Left colon (tissue), 2 donors: ENCODE measurements at regions not wholly inside any gene's neighbourhood (a gene's known extent, or its start where the extent isn't known, plus 50 kb on each side); places are given as distances from the start of the nearest gene placed in this dataset.

ENCODE experiments used
- ATAC-seq: fragments of 200-7000 bp; cut with Tn5 transposase; one replicate; pipeline ENCODE4 v1.9.1; 2020; ENCODE audit warnings: mild to moderate bottlenecking, moderate library complexity
- DNase-seq, 2 donors: peaks; one replicate each; pipeline ENCODE4 v3.0.0-alpha.2; 2020
- intact Hi-C, 2 donors: fragments of 100-400 bp; cut with DNase I in 1 of 2; cut with micrococcal nuclease in 1 of 2; formaldehyde crosslinking; loops; one replicate each; pipeline versions ENCODE4 v1.11.2 to v1.14.0; 2022; cut with DNase I, micrococcal nuclease
- donor health status: DM: no; HTN: no; CAD: no.
- donor health status: DM: yes; HTN: yes; CAD: no.

- DNase-seq (no peak), ATAC-seq (no peak)
- intact Hi-C loops = no loop called here
Observed at GRCh38 chr15:47824147-47824546, 106.8 kb downstream of the SEMA6D start.

GRCh38 chr15:47829667-47830066 lies 112.4 kb downstream of the SEMA6D start:
- intact Hi-C loops = no loop called here
- ATAC-seq (no peak), DNase-seq (no peak)

GRCh38 chr15:47834093-47834492 lies 116.8 kb downstream of the SEMA6D start:
- intact Hi-C loops = no loop called here
- ATAC-seq (no peak), DNase-seq (no peak)

- no peak for DNase-seq
- ATAC-seq = no peak
- intact Hi-C loops = no loop called here
Observed at GRCh38 chr15:47839233-47839825, 122.0 kb downstream of the SEMA6D start.

GRCh38 chr15:47843124-47843663 lies 125.9 kb downstream of the SEMA6D start:
- ATAC-seq = no peak
- intact Hi-C loops = no loop called here
- DNase-seq = no peak

- intact Hi-C loops = no loop called here
- no peak for DNase-seq
- no peak for ATAC-seq
Observed at GRCh38 chr15:47844437-47844836, 127.1 kb downstream of the SEMA6D start.

- DNase-seq = no peak
- intact Hi-C loops = no loop called here
- no peak for ATAC-seq
Observed at GRCh38 chr15:47846128-47846868, 129.0 kb downstream of the SEMA6D start.

- DNase-seq = no peak
- intact Hi-C loops = no loop called here
- ATAC-seq = no peak
Observed at GRCh38 chr15:47846876-47847275, 129.6 kb downstream of the SEMA6D start.

GRCh38 chr15:47856071-47856470 lies 138.8 kb downstream of the SEMA6D start:
- ATAC-seq (no peak), DNase-seq (no peak)
- intact Hi-C loops = no loop called here

- DNase-seq = no peak
- intact Hi-C loops = no loop called here
- ATAC-seq = no peak
Observed at GRCh38 chr15:47857014-47857775, 139.9 kb downstream of the SEMA6D start.

GRCh38 chr15:47857776-47858167 lies 140.5 kb downstream of the SEMA6D start:
- intact Hi-C loops = no loop called here

GRCh38 chr15:47861111-47861903 lies 144.0 kb downstream of the SEMA6D start:
- ATAC-seq = no peak
- intact Hi-C loops = no loop called here

More at GRCh38 chr15:47857776-47858167, 140.5 kb downstream of the SEMA6D start:
- ATAC-seq (no peak), DNase-seq (no peak)

GRCh38 chr15:47862402-47862801 lies 145.1 kb downstream of the SEMA6D start:
- ATAC-seq (no peak), DNase-seq (no peak)
- intact Hi-C loops = no loop called here

More at GRCh38 chr15:47861111-47861903, 144.0 kb downstream of the SEMA6D start:
- DNase-seq = no peak

- DNase-seq = no peak
- intact Hi-C loops = no loop called here
- ATAC-seq = no peak
Observed at GRCh38 chr15:47866446-47866845, 149.1 kb downstream of the SEMA6D start.

- no peak for ATAC-seq
- intact Hi-C loops = no loop called here
Observed at GRCh38 chr15:47870300-47870955, 153.1 kb downstream of the SEMA6D start.

GRCh38 chr15:47870956-47871625 lies 153.8 kb downstream of the SEMA6D start:
- intact Hi-C loops = no loop called here
- DNase-seq = no peak
- peak; percentile 27 for ATAC-seq

More at GRCh38 chr15:47870300-47870955, 153.1 kb downstream of the SEMA6D start:
- no peak for DNase-seq

- ATAC-seq = no peak
- intact Hi-C loops = no loop called here
- DNase-seq = no peak
Observed at GRCh38 chr15:47872208-47872607, 154.9 kb downstream of the SEMA6D start.

GRCh38 chr15:47872869-47873432 lies 155.6 kb downstream of the SEMA6D start:
- DNase-seq (no peak), ATAC-seq (no peak)
- intact Hi-C loops = no loop called here
